GM23338 (cell line): ENCODE measurements at regions not wholly inside any gene's neighbourhood (a gene's known extent, or its start where the extent isn't known, plus 50 kb on each side); places are given as distances from the start of the nearest gene placed in this dataset.

Source experiments
- CREB1 ChIP-seq: fragments of 250-450 bp; sonication (Bioruptor Pico); IDR thresholded peaks from 2 replicates; pipeline ENCODE4 v1.5.0; 2020; ENCODE audit warnings: low read depth, mild to moderate bottlenecking, moderate library complexity
- CTCF ChIP-seq, 2 experiments: fragments of 200-600 bp in 1 of 2; sonication (generic) in 1 of 2; conservative IDR thresholded peaks; 2 replicates each; pipeline versions ENCODE4 v1.5.1 to v1.6.1; 2016 to 2017; ENCODE audit warnings: antibody characterized with exemption in 2 of 2, low read depth in 2 of 2, mild to moderate bottlenecking in 2 of 2, moderate library complexity in 1 of 2
- EZH2 ChIP-seq: fragments of 200-600 bp; sonication (generic); IDR thresholded peaks from one replicate; pipeline ENCODE4 v1.8.0; 2017; ENCODE audit warnings: antibody characterized with exemption, mild to moderate bottlenecking, low read depth; ENCODE audit not compliant: unreplicated experiment
- EZH2phosphoT487 ChIP-seq: fragments of 200-600 bp; sonication (generic); IDR thresholded peaks from one replicate; pipeline ENCODE4 v1.8.1; 2018; ENCODE audit warnings: antibody characterized with exemption; ENCODE audit not compliant: unreplicated experiment
- JUNB ChIP-seq: IDR thresholded peaks from one replicate; pipeline ENCODE4 v1.6.1; 2016; ENCODE audit warnings: antibody characterized with exemption; ENCODE audit not compliant: unreplicated experiment
- NANOG ChIP-seq: IDR thresholded peaks from 2 replicates; pipeline ENCODE4 v1.6.1; 2016; ENCODE audit warnings: antibody characterized with exemption, borderline replicate concordance
- POLR2AphosphoS5 ChIP-seq: IDR thresholded peaks from 2 replicates; pipeline ENCODE4 v1.6.1; 2016; ENCODE audit warnings: antibody characterized with exemption, low read depth
- STAT1 ChIP-seq: IDR thresholded peaks from one replicate; pipeline ENCODE4 v1.6.1; 2016; ENCODE audit warnings: antibody characterized with exemption; ENCODE audit not compliant: unreplicated experiment
- ZNF114 ChIP-seq: fragments of 250-450 bp; sonication (Bioruptor Pico); IDR thresholded peaks from 2 replicates; pipeline ENCODE4 v1.5.0; 2020; ENCODE audit warnings: mild to moderate bottlenecking, moderate library complexity
- ZNF331 ChIP-seq: fragments of 250-450 bp; sonication (Bioruptor Pico); IDR thresholded peaks from 2 replicates; pipeline ENCODE4 v1.5.0; 2020; ENCODE audit warnings: low read depth, mild to moderate bottlenecking, moderate library complexity
- ZNF462 ChIP-seq: fragments of 250-450 bp; sonication (Bioruptor Pico); IDR thresholded peaks from 2 replicates; pipeline ENCODE4 v1.5.0; 2020; ENCODE audit warnings: mild to moderate bottlenecking, moderate library complexity
- TF ChIP-seq, protein P1 (sequence below): IDR thresholded peaks from one replicate; pipeline ENCODE4 v1.6.1; 2018; ENCODE audit warnings: antibody characterized with exemption; ENCODE audit not compliant: unreplicated experiment
- TF ChIP-seq, protein P2 (sequence below): IDR thresholded peaks from 2 replicates; pipeline ENCODE4 v1.6.1; 2016; ENCODE audit warnings: antibody characterized with exemption

GRCh38 chr7:85950871-85951270 lies 692.8 kb upstream of the GRM3 start:
- TF ChIP-seq CTCF (conservative IDR thresholded peaks at IDR 0.05; ENCODE audit: low read depth in 2 of 2) (no peak), POLR2AphosphoS5 (no peak), STAT1 (no peak), ZNF114 (CRISPR knock-in tag) (no peak), NANOG (no peak), EZH2 (no peak), EZH2phosphoT487 (no peak), ZNF331 (CRISPR knock-in tag) (no peak), JUNB (no peak), CREB1 (CRISPR knock-in tag) (no peak), ZNF462 (no peak)
- TF ChIP-seq, protein P1, sequence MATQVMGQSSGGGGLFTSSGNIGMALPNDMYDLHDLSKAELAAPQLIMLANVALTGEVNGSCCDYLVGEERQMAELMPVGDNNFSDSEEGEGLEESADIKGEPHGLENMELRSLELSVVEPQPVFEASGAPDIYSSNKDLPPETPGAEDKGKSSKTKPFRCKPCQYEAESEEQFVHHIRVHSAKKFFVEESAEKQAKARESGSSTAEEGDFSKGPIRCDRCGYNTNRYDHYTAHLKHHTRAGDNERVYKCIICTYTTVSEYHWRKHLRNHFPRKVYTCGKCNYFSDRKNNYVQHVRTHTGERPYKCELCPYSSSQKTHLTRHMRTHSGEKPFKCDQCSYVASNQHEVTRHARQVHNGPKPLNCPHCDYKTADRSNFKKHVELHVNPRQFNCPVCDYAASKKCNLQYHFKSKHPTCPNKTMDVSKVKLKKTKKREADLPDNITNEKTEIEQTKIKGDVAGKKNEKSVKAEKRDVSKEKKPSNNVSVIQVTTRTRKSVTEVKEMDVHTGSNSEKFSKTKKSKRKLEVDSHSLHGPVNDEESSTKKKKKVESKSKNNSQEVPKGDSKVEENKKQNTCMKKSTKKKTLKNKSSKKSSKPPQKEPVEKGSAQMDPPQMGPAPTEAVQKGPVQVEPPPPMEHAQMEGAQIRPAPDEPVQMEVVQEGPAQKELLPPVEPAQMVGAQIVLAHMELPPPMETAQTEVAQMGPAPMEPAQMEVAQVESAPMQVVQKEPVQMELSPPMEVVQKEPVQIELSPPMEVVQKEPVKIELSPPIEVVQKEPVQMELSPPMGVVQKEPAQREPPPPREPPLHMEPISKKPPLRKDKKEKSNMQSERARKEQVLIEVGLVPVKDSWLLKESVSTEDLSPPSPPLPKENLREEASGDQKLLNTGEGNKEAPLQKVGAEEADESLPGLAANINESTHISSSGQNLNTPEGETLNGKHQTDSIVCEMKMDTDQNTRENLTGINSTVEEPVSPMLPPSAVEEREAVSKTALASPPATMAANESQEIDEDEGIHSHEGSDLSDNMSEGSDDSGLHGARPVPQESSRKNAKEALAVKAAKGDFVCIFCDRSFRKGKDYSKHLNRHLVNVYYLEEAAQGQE: no peak
- TF ChIP-seq, protein P2, sequence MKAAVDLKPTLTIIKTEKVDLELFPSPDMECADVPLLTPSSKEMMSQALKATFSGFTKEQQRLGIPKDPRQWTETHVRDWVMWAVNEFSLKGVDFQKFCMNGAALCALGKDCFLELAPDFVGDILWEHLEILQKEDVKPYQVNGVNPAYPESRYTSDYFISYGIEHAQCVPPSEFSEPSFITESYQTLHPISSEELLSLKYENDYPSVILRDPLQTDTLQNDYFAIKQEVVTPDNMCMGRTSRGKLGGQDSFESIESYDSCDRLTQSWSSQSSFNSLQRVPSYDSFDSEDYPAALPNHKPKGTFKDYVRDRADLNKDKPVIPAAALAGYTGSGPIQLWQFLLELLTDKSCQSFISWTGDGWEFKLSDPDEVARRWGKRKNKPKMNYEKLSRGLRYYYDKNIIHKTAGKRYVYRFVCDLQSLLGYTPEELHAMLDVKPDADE: no peak
